ENCODE measurements at regions not wholly inside any gene's neighbourhood (a gene's known extent, or its start where the extent isn't known, plus 50 kb on each side); places are given as distances from the start of the nearest gene placed in this dataset.
"Not testable (repeated sequence)": the region's sequence is repeated elsewhere in the genome, so short reads cannot be mapped to it uniquely, and the experiment has no call there.

DNA sequence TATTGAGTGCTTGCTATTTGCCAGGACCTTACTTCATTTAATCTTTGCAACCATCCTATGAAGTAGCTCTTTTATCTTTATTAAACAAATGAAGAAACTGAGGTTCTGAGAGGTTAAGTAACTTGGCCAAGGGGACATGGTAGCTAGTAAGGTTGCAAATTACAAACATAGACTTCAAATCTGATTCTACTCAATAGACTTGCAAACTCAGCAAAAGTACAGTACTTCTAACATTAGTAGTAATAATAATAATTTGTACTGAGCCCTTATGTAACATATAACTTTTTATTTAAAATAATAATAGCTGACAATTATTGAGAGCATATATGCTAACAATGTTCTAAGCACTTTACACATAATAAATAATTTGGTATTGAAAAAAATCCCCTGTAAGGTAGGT lies 255.7 kb upstream of the ATP5MC3 start:
- ChIA-PET POLR2A (no interaction called here), CTCF (no interaction called here)

GRCh38 chr2:175436076-175436475 lies 254.6 kb upstream of the ATP5MC3 start:
- POLR2A ChIA-PET = no interaction called here
- CTCF ChIA-PET = no interaction called here

DNA sequence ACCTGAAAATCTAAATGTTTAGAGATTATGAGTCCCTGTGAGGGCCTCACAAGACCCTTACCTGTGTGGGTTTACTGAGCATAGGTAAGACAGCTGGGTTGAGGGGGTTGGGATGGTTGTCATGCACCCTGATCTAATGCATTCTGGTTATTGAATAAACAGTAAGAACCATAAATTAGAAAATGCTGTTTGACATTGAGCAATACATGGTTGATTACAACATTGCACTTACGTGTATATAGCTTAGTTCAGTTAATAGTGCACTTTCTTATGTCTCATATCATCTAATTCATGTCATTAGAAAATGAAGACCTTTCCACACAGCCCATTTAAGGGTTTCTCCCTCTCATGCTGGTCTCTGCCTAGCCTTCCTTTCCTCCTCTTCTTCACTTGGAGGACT lies 253.5 kb upstream of the ATP5MC3 start:
- CTCF ChIA-PET = no interaction called here
- POLR2A ChIA-PET = no interaction called here

DNA sequence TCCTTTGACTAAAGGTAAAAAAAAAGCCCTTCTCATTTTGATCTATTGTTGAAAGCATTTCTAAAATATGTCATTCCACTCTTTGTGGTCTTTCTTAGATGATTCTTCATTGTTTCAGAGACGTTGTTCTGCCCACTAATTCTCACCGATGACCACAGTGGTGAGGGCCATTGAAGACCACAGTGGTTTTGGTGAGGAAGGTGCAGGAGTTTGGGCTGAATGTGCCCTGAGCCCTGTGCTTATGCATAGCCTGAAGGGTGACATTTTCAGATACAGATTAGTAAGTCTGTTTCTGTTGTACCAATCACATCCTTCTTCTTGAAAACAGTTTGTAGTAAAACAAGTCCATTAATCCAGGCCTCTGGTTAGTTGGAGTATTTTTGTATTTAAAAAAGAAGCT lies 251.3 kb upstream of the ATP5MC3 start:
- ChIA-PET POLR2A (no interaction called here), CTCF (no interaction called here)

- POLR2A ChIA-PET = no interaction called here
- CTCF ChIA-PET = no interaction called here
Measured at GRCh38 chr2:175432021-175432420, 250.5 kb upstream of the ATP5MC3 start.

GRCh38 chr2:175431101-175431946 lies 249.8 kb upstream of the ATP5MC3 start:
- CTCF ChIA-PET = no interaction called here
- POLR2A ChIA-PET = no interaction called here

DNA sequence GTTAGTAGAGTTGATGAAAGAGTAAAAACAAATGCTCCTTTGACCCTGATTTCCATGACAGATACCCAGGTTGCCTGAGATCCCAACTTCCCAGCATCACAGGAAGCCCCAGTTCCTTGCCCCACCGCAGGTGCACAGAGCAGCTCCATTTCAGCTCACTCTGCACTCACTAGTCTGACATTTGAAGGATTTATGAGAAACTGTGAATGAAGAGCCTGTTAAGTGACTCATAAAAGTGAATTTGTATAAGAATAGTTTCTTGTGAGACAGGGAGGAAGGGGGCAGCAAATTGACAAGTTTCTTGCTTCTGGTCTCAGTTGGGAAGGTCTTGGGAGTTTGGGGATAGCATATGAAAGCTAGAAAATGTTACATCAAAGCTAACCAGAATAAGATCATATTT lies 248.7 kb upstream of the ATP5MC3 start:
- ChIA-PET POLR2A (no interaction called here), CTCF (no interaction called here)

- ChIA-PET CTCF (no interaction called here), POLR2A (no interaction called here)
Measured at GRCh38 chr2:175418224-175418835, 236.8 kb upstream of the ATP5MC3 start.

- POLR2A ChIA-PET = interaction anchor here (0.6 kb wide), 1 partner anchor 45 kb away, joined by 9 read pairs; no protein-coding TSS in a partner anchor
- CTCF ChIA-PET = no interaction called here
Measured at GRCh38 chr2:175414882-175415487, 233.5 kb upstream of the ATP5MC3 start.

DNA sequence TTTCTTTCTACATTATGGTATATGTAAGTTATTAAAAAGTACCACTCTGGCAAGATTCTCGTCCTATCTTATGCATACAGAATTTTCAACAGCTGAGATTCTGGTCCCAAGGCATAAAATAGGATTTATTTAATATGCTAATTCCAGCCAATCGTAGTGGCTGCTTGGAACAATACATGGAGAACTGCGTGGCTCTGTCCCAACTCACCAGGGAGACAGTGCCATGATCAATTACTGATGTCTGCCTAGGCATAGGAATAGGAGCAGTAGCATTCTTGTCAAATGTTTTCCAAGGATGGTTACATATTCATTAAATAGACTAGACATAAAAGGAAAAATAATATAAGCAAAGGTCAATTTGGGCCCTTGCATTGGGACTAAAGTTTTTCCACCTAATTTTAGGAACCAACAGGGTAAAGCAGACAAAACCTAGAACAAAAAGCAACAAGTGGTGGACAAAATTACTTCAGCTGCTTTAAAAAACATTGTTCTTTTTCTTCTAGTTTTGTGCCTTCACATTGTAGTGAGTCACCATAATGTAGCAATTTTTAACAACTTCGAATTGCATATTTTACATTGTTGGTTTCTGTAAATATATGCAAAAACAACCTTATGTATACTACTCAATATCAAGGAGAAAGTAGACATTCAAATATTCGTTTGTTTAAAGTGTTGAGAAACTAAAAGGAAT lies 232.8 kb upstream of the ATP5MC3 start:
- ChIA-PET CTCF (no interaction called here), POLR2A (no interaction called here)

DNA sequence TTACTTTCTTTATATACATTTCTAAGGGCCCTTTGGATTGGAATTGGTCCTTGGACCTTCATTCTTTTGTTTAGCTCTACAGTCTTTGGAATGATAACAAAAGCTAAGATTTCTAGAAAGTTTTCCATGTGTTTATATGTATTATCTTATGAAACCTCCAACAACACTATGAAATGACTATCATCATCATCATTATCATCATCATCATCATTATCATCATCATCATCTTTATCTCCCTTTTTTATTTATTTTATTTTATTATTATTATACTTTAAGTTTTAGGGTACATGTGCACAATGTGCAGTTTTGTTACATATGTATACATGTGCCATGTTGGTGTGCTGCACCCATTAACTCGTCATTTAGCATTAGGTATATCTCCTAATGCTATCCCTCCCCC lies 229.4 kb upstream of the ATP5MC3 start:
- POLR2A ChIA-PET, CTCF ChIA-PET: not testable (repeated sequence)

GRCh38 chr2:175404839-175405238 lies 223.3 kb upstream of the ATP5MC3 start:
- POLR2A ChIA-PET = no interaction called here

DNA sequence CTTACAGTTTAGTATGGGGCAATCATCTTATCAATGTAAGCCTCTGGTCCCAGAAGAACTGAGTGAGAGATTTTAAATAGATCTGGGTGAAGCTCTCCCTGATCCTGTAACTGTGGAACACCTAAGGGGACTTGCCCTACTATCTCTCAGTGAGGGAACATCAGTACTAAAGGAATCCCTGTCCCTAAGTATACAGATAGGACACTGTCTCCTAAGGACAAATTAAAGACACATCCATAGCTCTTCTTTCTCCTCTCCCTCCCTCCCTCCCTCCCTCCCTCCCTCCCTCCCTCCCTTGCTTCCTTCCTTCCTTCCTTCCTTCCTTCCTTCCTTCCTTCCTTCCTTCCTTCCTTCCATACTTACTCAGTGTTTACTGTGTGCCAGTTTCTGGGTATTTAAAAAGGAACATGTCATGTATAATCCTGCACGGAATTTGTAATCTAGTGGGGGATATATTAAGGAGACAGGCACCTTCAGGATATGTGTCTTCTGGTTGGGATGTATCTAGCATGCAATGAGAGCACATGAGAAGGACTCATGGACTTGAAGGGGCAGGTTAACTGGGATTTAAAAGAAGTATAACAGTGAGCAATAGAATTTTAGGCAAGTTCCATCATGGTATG lies 222.2 kb upstream of the ATP5MC3 start:
- ChIA-PET POLR2A (no interaction called here), CTCF (no interaction called here)

More at GRCh38 chr2:175404839-175405238, 223.3 kb upstream of the ATP5MC3 start:
- CTCF ChIA-PET = no interaction called here

- ChIA-PET POLR2A (no interaction called here), CTCF (no interaction called here)
Measured at GRCh38 chr2:175402571-175402970, 221.1 kb upstream of the ATP5MC3 start.

DNA sequence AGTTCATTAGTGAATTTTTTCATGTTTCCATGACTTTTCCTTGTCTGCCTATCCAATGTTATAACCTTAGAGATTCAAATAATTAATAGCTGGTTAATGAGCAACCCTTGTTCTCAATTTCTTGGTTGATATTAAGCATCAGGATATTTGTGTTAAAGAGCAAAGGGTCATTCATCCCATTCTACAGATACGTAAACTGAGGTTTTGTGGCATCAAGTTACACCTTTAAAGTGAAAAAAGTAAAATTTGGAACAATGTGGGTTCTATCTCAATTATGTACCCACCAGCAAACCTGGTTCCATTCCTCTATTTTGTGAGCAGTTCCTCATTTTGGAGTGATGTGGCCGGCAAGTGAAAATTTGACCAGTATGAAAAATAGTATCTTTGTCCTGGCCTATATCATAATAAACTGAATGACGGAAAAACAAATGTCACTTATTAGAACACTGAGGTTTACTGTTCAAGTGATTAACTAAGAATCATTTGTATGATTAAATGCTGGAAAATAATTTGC lies 220.5 kb upstream of the ATP5MC3 start:
- CTCF ChIA-PET = no interaction called here

GRCh38 chr2:175400975-175401374 lies 219.5 kb upstream of the ATP5MC3 start:
- ChIA-PET CTCF (no interaction called here), POLR2A (no interaction called here)

More for the DNA sequence above, 220.5 kb upstream of the ATP5MC3 start:
- POLR2A ChIA-PET = no interaction called here

- ChIA-PET CTCF (no interaction called here), POLR2A (no interaction called here)
Measured at GRCh38 chr2:175399326-175399725, 217.8 kb upstream of the ATP5MC3 start.

DNA sequence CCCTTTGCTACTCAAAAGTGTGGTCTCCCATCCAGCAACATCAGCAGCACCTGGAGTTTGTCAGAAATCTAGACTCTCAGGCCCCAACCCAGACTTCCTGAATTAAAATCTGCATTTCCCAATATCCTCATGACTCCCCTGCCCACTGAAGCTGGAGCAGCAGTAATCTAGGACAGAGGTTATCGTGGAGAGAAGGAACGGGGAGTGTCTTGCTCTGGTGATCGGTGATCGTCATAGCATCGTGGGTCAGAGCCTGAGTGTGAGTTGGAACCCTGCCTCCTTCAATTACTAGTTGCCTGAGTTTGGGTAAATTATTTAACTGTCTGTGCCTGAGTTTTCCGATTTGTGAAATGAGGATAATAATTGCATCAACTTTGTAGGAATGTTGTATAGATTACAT lies 217.3 kb upstream of the ATP5MC3 start:
- CTCF ChIA-PET = no interaction called here
- POLR2A ChIA-PET = no interaction called here

GRCh38 chr2:175396696-175397095 lies 215.2 kb upstream of the ATP5MC3 start:
- POLR2A ChIA-PET = no interaction called here
- CTCF ChIA-PET = no interaction called here

DNA sequence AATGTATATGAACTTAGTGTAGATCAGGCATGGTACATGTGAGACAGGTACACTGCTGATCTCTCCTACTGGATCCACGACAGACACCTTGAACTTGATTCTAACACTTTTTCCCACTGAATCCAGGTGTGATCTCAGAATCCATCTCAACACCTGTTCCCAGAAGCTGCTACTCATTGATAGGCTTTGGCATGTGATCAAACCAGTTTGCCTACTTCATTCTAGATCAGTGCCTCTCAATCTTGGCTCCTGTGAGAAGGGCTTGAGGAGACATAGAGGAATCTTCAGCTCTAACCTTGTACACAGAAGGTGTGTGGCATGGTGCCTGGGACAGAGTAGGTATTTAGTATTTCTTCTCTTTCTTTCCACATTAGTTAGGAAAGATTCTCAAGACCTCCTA lies 212.3 kb upstream of the ATP5MC3 start:
- POLR2A ChIA-PET = no interaction called here
- CTCF ChIA-PET = no interaction called here
